Thyroid gland (tissue), 4 donors: ENCODE measurements at regions not wholly inside any gene's neighbourhood (a gene's known extent, or its start where the extent isn't known, plus 50 kb on each side); places are given as distances from the start of the nearest gene placed in this dataset.

Experiments used
- DNase-seq, 2 donors: peaks; one replicate each; pipeline ENCODE4 v3.0.0-alpha.2; 2019
- H3K27ac ChIP-seq, 3 donors: fragments of 200-600 bp; sonication (generic); 1 replicate in 2 of 3; 2 replicates in 1 of 3; pipeline ENCODE4 v1.5.1; 2016 to 2019; ENCODE audit warnings: mild to moderate bottlenecking in 1 of 3, moderate library complexity in 1 of 3
- H3K27me3 ChIP-seq: fragments of 200-600 bp; sonication (generic); one replicate; pipeline ENCODE4 v1.5.1; 2019
- H3K36me3 ChIP-seq, 2 donors: fragments of 200-600 bp; sonication (generic); one replicate each; pipeline ENCODE4 v1.5.1; 2016 to 2019
- H3K4me1 ChIP-seq, 2 donors: fragments of 200-600 bp; sonication (generic); one replicate each; pipeline ENCODE4 v1.5.1; 2017 to 2019
- H3K4me3 ChIP-seq, 3 donors: fragments of 200-600 bp; sonication (generic); replicated peaks in 1 of 3; 1 replicate in 2 of 3; 2 replicates in 1 of 3; pipeline ENCODE4 v1.5.1; 2016; ENCODE audit warnings: mild to moderate bottlenecking in 1 of 3
- H3K9me3 ChIP-seq: fragments of 200-600 bp; sonication (generic); one replicate; pipeline ENCODE4 v1.5.1; 2017
- CTCF ChIP-seq, 6 experiments: fragments of 200-600 bp in 3 of 6; fragments of 450-650 bp in 3 of 6; sonication (generic) in 3 of 6; IDR thresholded peaks; one replicate each; pipeline ENCODE4 v1.5.1; 2016 to 2019; ENCODE audit warnings: antibody characterized with exemption in 6 of 6, mild to moderate bottlenecking in 2 of 6, inconsistent platforms in 1 of 6, moderate library complexity in 1 of 6
- POLR2A ChIP-seq, 2 donors: fragments of 450-650 bp; IDR thresholded peaks; one replicate each; pipeline ENCODE4 v1.6.1; 2017; ENCODE audit warnings: antibody characterized with exemption in 2 of 2, mild to moderate bottlenecking in 2 of 2, moderate library complexity in 1 of 2
- WGBS, 2 donors: methylation state at CpG; one replicate each; pipeline ENCODE4 v1.1.5; 2017; 5-methylcytosine and 5-hydroxymethylcytosine counted together
- intact Hi-C: fragments of 100-400 bp; cut with DNase I; formaldehyde crosslinking; loops from one replicate; pipeline ENCODE4 v1.15.1; 2023

DNA sequence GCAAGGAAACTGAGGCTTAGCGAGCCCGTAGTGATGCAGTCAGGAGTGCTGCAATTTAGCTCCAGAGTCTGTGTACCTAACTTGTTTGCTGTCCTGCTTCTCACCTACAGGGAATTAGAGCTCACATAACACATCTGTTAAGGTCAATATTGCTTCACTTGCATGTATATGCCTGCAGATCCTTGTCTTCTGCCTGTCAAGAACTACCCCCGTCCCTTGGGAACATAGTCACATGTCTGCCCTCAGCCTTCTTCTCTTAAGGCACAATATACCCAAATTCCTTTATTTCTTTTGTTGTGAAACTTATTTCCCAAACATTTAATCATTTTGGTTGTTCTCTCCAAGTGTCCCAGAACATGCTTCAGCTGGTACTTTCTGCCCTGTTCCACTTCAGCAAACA, 103.3 kb upstream of the LEF1 start:
- intact Hi-C loops, result no loop called here
- 72 to 77% methylated on average over 3 of the region's 3 CpGs for WGBS, 2 donors
- Histone ChIP-seq H3K36me3 (no peaks in the 10 kb centered on the region), H3K27ac (no peak overlapping the region), H3K4me1 (no peaks in the 10 kb centered on the region), H3K9me3 (no peaks in the 10 kb centered on the region), H3K27me3 (no peaks in the 10 kb centered on the region), H3K4me3 (no peak overlapping the region)
- no peak for TF ChIP-seq POLR2A (IDR thresholded peaks at IDR 0.05)
- no peak for TF ChIP-seq CTCF (IDR thresholded peaks at IDR 0.05)
- DNase-seq, result no peak

DNA sequence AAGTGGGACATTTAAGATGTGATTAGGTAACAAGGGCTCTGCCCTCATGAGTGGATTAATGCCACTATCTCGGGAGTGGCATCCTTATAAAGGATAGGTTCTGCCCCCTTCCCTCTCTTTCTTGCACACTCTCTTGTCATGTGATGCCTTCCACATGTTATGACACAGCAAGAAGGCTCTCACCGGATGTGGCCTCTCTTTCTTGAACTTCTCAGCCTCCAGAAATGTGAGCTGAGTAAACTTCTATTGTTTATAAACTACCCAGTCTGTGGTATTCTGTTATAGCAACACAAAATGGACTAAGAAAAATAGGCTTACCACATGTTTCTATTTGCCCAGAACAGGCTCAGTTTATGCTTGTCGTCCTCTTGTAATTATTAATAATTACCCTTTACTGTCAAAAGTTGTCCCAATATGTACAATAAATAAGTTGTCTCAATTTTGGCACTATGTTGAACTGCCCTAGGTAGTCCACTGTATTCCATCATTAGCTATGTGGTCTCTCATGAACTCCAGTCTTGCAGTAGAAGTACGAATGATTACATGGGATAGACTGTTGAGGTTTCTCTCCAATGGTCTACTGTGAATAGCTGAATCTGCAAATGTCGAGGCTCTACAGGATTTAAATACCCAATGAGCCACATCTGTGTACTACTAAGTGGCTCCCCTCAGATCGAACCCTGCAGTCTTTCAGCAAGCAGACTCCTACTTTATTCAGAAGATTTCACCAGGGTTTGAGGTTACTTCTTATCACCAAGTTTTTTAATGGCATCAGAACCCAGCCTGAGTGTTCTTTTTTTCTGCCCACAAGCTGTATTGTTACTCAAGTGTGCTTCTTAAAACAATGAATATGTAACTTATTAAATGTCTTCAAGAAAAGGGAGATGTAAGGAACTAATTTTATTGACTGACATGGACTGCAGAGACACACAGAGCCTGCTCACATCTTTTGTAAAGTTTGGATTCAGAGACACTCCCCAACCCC, 102.0 kb upstream of the LEF1 start:
- H3K27ac ChIP-seq, result no peak overlapping the region
- no peak for TF ChIP-seq CTCF (IDR thresholded peaks at IDR 0.05)
- TF ChIP-seq POLR2A (IDR thresholded peaks at IDR 0.05), result no peak
- no peak for DNase-seq
- no peaks in the 10 kb centered on the region for H3K27me3 ChIP-seq
- 75 to 80% methylated on average over 6 of the region's 6 CpGs for WGBS, 2 donors
- no peaks in the 10 kb centered on the region for H3K36me3 ChIP-seq
- intact Hi-C loops, result no loop called here
- H3K9me3 ChIP-seq, result no peaks in the 10 kb centered on the region
- no peak overlapping the region for H3K4me3 ChIP-seq
- no peaks in the 10 kb centered on the region for H3K4me1 ChIP-seq

- intact Hi-C loops, result no loop called here
- Histone ChIP-seq H3K27ac (no peak overlapping the region), H3K27me3 (no peaks in the 10 kb centered on the region), H3K4me1 (no peaks in the 10 kb centered on the region), H3K9me3 (no peaks in the 10 kb centered on the region), H3K4me3 (no peak overlapping the region), H3K36me3 (no peaks in the 10 kb centered on the region)
- DNase-seq, result no peak
- TF ChIP-seq POLR2A (IDR thresholded peaks at IDR 0.05) (no peak), CTCF (IDR thresholded peaks at IDR 0.05) (no peak)
- 69 to 70% methylated on average over 4 of the region's 4 CpGs for WGBS, 2 donors
These were observed 96.0 kb upstream of the LEF1 start for GRCh38 chr4:108264693-108265092.

DNA sequence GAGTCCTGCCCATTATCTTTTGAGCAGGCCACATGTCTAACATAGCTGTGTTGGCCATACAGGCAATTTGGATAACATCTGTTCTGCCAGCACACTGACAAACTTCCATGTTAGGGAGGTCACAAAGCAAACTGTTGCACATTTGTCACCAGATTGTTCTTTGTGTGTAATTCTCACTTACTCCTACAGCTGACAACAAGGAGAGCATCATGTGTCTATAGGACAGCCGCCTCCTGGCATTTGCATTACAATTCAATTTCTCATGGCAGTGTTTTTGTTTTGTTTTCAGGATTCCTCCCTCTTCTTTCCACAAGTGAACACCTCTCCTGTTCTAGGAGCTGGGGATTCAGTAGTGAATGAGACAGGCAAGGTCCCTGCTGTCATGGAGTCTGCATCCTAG, 94.3 kb upstream of the LEF1 start:
- H3K27ac ChIP-seq, result no peak overlapping the region
- TF ChIP-seq CTCF (IDR thresholded peaks at IDR 0.05), result no peak
- TF ChIP-seq POLR2A (IDR thresholded peaks at IDR 0.05), result no peak
- intact Hi-C loops, result no loop called here
- no peaks in the 10 kb centered on the region for H3K4me1 ChIP-seq
- DNase-seq, result no peak
- WGBS, 2 donors, result 90 to 94% methylated on average over 1 of the region's 1 CpG
- no peaks in the 10 kb centered on the region for H3K36me3 ChIP-seq
- H3K9me3 ChIP-seq, result no peaks in the 10 kb centered on the region
- H3K4me3 ChIP-seq, result no peak overlapping the region
- H3K27me3 ChIP-seq, result no peaks in the 10 kb centered on the region

DNA sequence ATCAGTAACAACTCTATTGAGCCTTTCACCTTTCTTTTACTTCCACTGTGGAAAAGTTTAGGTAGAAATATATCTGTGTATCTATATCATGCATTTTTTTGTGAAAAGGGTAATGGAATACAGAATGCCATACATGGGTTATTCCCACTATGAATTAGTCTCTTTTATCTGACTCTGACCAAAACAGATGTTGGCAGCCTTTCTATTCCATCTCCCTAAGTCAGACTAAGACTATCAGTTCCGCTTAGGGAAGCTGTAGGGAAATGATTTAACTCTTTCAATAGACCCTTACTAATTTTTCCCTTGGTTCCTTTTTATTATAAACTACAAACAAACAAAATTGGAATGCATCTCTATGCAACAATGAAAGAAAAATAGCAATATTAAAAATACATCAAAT, 92.3 kb upstream of the LEF1 start:
- Histone ChIP-seq H3K4me1 (no peaks in the 10 kb centered on the region), H3K9me3 (no peaks in the 10 kb centered on the region), H3K27me3 (no peaks in the 10 kb centered on the region), H3K4me3 (no peak overlapping the region), H3K36me3 (no peaks in the 10 kb centered on the region), H3K27ac (no peak overlapping the region)
- TF ChIP-seq POLR2A (IDR thresholded peaks at IDR 0.05), result no peak
- TF ChIP-seq CTCF (IDR thresholded peaks at IDR 0.05), result no peak
- WGBS, 2 donors, result 76 to 77% methylated on average over 1 of the region's 1 CpG
- intact Hi-C loops, result no loop called here
- DNase-seq, result no peak
